ENCODE measurements at regions not wholly inside any gene's neighbourhood (a gene's known extent, or its start where the extent isn't known, plus 50 kb on each side); places are given as distances from the start of the nearest gene placed in this dataset.
A peak's percentile ranks its signal among the peaks of the same experiment; 100 is the strongest.

GRCh38 chr1:224494343-224494742 lies 59.7 kb upstream of the WDR26 start:
- no peaks in the 10 kb centered on the region for H3K36me3 Mint-ChIP-seq (ENCODE audit: insufficient read depth, unreplicated experiment)
- H3K9me3 Mint-ChIP-seq (ENCODE audit: unreplicated experiment): peaks cover 7% of the 10 kb centered on the region
- H3K4me1 Mint-ChIP-seq (ENCODE audit: insufficient read depth, unreplicated experiment): peaks cover 52% of the 10 kb centered on the region
- H3K27ac Mint-ChIP-seq (ENCODE audit: low read depth, unreplicated experiment): no peak overlapping the region
- POLR2A ChIA-PET: interaction anchor here (1.4 to 1.5 kb wide), 2 partner anchors 8 to 12 kb away, joined by 6 read pairs; no protein-coding TSS in a partner anchor
- no peaks in the 10 kb centered on the region for H3K27me3 Mint-ChIP-seq (ENCODE audit: insufficient read depth, unreplicated experiment)
- no peak overlapping the region for H3K4me3 Mint-ChIP-seq (ENCODE audit: unreplicated experiment)
- CTCF ChIA-PET: interaction anchor here (0.6 to 1.3 kb wide), 3 partner anchors 10 to 75 kb away, joined by 3 read pairs; no protein-coding TSS in a partner anchor
- intact Hi-C loops (cut with micrococcal nuclease): no loop called here
- no TSS peak for BruUV-seq (replicated peaks)
- no peak for DNase-seq (ENCODE audit: unreplicated experiment)
- TF ChIP-seq CTCF (IDR thresholded peaks at IDR 0.05; ENCODE audit: unreplicated experiment): no peak

GRCh38 chr1:224495866-224496265 lies 61.3 kb upstream of the WDR26 start:
- no peaks in the 10 kb centered on the region for H3K27me3 Mint-ChIP-seq (ENCODE audit: insufficient read depth, unreplicated experiment)
- H3K36me3 Mint-ChIP-seq (ENCODE audit: insufficient read depth, unreplicated experiment): no peaks in the 10 kb centered on the region
- ChIA-PET CTCF (interaction anchor here (0.5 to 4.2 kb wide), 5 partner anchors 10 to 398 kb away, joined by 3 to 50 read pairs (median 3); no protein-coding TSS in a partner anchor), POLR2A (interaction anchor here (0.7 to 12.4 kb wide), 4 partner anchors 8 to 63 kb away, joined by 3 to 294 read pairs (median 66); partner anchors contain the start of gene WDR26)
- no peak for DNase-seq (ENCODE audit: unreplicated experiment)
- H3K4me1 Mint-ChIP-seq (ENCODE audit: insufficient read depth, unreplicated experiment): peaks cover 52% of the 10 kb centered on the region
- no peak overlapping the region for H3K4me3 Mint-ChIP-seq (ENCODE audit: unreplicated experiment)
- peaks cover 5% of the 10 kb centered on the region for H3K9me3 Mint-ChIP-seq (ENCODE audit: unreplicated experiment)
- peak overlapping the region; percentile 73 for H3K27ac Mint-ChIP-seq (ENCODE audit: low read depth, unreplicated experiment)
- intact Hi-C loops (cut with micrococcal nuclease): no loop called here
- TF ChIP-seq CTCF (IDR thresholded peaks at IDR 0.05; ENCODE audit: unreplicated experiment): no peak
- no TSS peak for BruUV-seq (replicated peaks)

GRCh38 chr1:224496826-224497225 lies 62.2 kb upstream of the WDR26 start:
- Mint-ChIP-seq H3K9me3 (ENCODE audit: unreplicated experiment) (peaks cover 5% of the 10 kb centered on the region), H3K27me3 (ENCODE audit: insufficient read depth, unreplicated experiment) (no peaks in the 10 kb centered on the region), H3K4me3 (ENCODE audit: unreplicated experiment) (no peak overlapping the region), H3K27ac (ENCODE audit: low read depth, unreplicated experiment) (peak overlapping the region; percentile 86), H3K4me1 (ENCODE audit: insufficient read depth, unreplicated experiment) (peaks cover 59% of the 10 kb centered on the region), H3K36me3 (ENCODE audit: insufficient read depth, unreplicated experiment) (no peaks in the 10 kb centered on the region)
- ChIA-PET CTCF (interaction anchor here (0.9 to 8.5 kb wide), 7 partner anchors 8 to 426 kb away, joined by 3 to 99 read pairs (median 22); no protein-coding TSS in a partner anchor), POLR2A (interaction anchor here (1.0 to 12.4 kb wide), 7 partner anchors 12 to 69 kb away, joined by 3 to 294 read pairs (median 29); partner anchors contain the start of gene WDR26)
- BruUV-seq (replicated peaks): no TSS peak
- intact Hi-C loops (cut with micrococcal nuclease): no loop called here
- no peak for DNase-seq (ENCODE audit: unreplicated experiment)
- TF ChIP-seq CTCF (IDR thresholded peaks at IDR 0.05; ENCODE audit: unreplicated experiment): no peak

GRCh38 chr1:224497714-224498573 lies 63.3 kb upstream of the WDR26 start:
- peak; percentile 97 for DNase-seq (ENCODE audit: unreplicated experiment)
- CTCF ChIA-PET: interaction anchor here (0.6 to 8.5 kb wide), 18 partner anchors 10 to 959 kb away, joined by 3 to 99 read pairs (median 5); no protein-coding TSS in a partner anchor
- H3K27ac Mint-ChIP-seq (ENCODE audit: low read depth, unreplicated experiment): peak overlapping the region; percentile 86

More at GRCh38 chr1:224497714-224498573, 63.3 kb upstream of the WDR26 start:
- POLR2A ChIA-PET: interaction anchor here (0.7 to 12.4 kb wide), 32 partner anchors 8 to 930 kb away, joined by 3 to 294 read pairs (median 4); partner anchors contain the start of genes CNIH4, LBR, NVL and WDR26
- BruUV-seq (replicated peaks): no TSS peak
- Mint-ChIP-seq H3K9me3 (ENCODE audit: unreplicated experiment) (peaks cover 5% of the 10 kb centered on the region), H3K27me3 (ENCODE audit: insufficient read depth, unreplicated experiment) (no peaks in the 10 kb centered on the region), H3K4me1 (ENCODE audit: insufficient read depth, unreplicated experiment) (peaks cover 69% of the 10 kb centered on the region), H3K36me3 (ENCODE audit: insufficient read depth, unreplicated experiment) (no peaks in the 10 kb centered on the region), H3K4me3 (ENCODE audit: unreplicated experiment) (peak overlapping the region; percentile 50)
- TF ChIP-seq CTCF (IDR thresholded peaks at IDR 0.05; ENCODE audit: unreplicated experiment): peak; percentile 6
- intact Hi-C loops (cut with micrococcal nuclease): loop anchor here (2.0 kb wide), 1 partner anchor 63 kb away; the partner anchor contains the start of gene WDR26

Measured in MCF 10A (cell line).